ENCODE measurements at regions not wholly inside any gene's neighbourhood (a gene's known extent, or its start where the extent isn't known, plus 50 kb on each side); places are given as distances from the start of the nearest gene placed in this dataset.

GRCh38 chr1:207234690-207235089 lies 86.8 kb upstream of the CD55 start:
- H3K27ac ChIP-seq (ENCODE audit: low read depth, low read length): no peak overlapping the region
- H3K9me3 ChIP-seq (ENCODE audit: control insufficient read depth, insufficient read depth, low read length): no peaks in the 10 kb centered on the region
- no peak for DNase-seq (ENCODE audit: low read depth, low spot score)
- H3K4me3 ChIP-seq (ENCODE audit: low read depth, low read length): no peak overlapping the region
- H3K27me3 ChIP-seq (ENCODE audit: control insufficient read depth, insufficient read depth, low read length): no peaks in the 10 kb centered on the region
- TF ChIP-seq CTCF (IDR thresholded peaks at IDR 0.05; ENCODE audit: low read depth, low read length): no peak
- POLR2A ChIA-PET: no interaction called here
- CTCF ChIA-PET: no interaction called here

- ChIA-PET CTCF (no interaction called here), POLR2A (no interaction called here)
- no peak for TF ChIP-seq CTCF (IDR thresholded peaks at IDR 0.05; ENCODE audit: low read depth, low read length)
- DNase-seq (ENCODE audit: low read depth, low spot score): no peak
- H3K9me3 ChIP-seq (ENCODE audit: control insufficient read depth, insufficient read depth, low read length): no peaks in the 10 kb centered on the region
- H3K27ac ChIP-seq (ENCODE audit: low read depth, low read length): no peak overlapping the region
- no peaks in the 10 kb centered on the region for H3K27me3 ChIP-seq (ENCODE audit: control insufficient read depth, insufficient read depth, low read length)
- no peak overlapping the region for H3K4me3 ChIP-seq (ENCODE audit: low read depth, low read length)
Observed at GRCh38 chr1:207239874-207240273, 81.6 kb upstream of the CD55 start.

GRCh38 chr1:207240325-207241101 lies 81.0 kb upstream of the CD55 start:
- Histone ChIP-seq H3K27ac (ENCODE audit: low read depth, low read length) (no peak overlapping the region), H3K9me3 (ENCODE audit: control insufficient read depth, insufficient read depth, low read length) (no peaks in the 10 kb centered on the region), H3K27me3 (ENCODE audit: control insufficient read depth, insufficient read depth, low read length) (no peaks in the 10 kb centered on the region), H3K4me3 (ENCODE audit: low read depth, low read length) (no peak overlapping the region)
- CTCF ChIA-PET: interaction anchor here (1.0 kb wide), 1 partner anchor 164 kb away, joined by 3 read pairs; no protein-coding TSS in a partner anchor
- no peak for TF ChIP-seq CTCF (IDR thresholded peaks at IDR 0.05; ENCODE audit: low read depth, low read length)
- DNase-seq (ENCODE audit: low read depth, low spot score): no peak
- POLR2A ChIA-PET: no interaction called here

GRCh38 chr1:207241164-207241934 lies 80.1 kb upstream of the CD55 start:
- no peak overlapping the region for H3K27ac ChIP-seq (ENCODE audit: low read depth, low read length)
- POLR2A ChIA-PET: no interaction called here
- DNase-seq (ENCODE audit: low read depth, low spot score): no peak
- H3K27me3 ChIP-seq (ENCODE audit: control insufficient read depth, insufficient read depth, low read length): no peaks in the 10 kb centered on the region
- no peak for TF ChIP-seq CTCF (IDR thresholded peaks at IDR 0.05; ENCODE audit: low read depth, low read length)
- H3K4me3 ChIP-seq (ENCODE audit: low read depth, low read length): no peak overlapping the region
- CTCF ChIA-PET: interaction anchor here (1.0 kb wide), 1 partner anchor 163 kb away, joined by 3 read pairs; no protein-coding TSS in a partner anchor
- H3K9me3 ChIP-seq (ENCODE audit: control insufficient read depth, insufficient read depth, low read length): no peaks in the 10 kb centered on the region

Data from AG04450 (cell line).